GM23248 (cell line): ENCODE measurements at regions not wholly inside any gene's neighbourhood (a gene's known extent, or its start where the extent isn't known, plus 50 kb on each side); places are given as distances from the start of the nearest gene placed in this dataset.

Source experiments
- DNase-seq: peaks from one replicate; pipeline ENCODE4 v3.0.0-alpha.2; 2015
- H2AFZ ChIP-seq: fragments of 200-600 bp; sonication (generic); 2 replicates; pipeline ENCODE4 v1.6.1; 2016; ENCODE audit warnings: antibody characterized with exemption
- H3F3A ChIP-seq: fragments of 200-600 bp; sonication (generic); 2 replicates; pipeline ENCODE4 v1.6.1; 2016; ENCODE audit warnings: mild to moderate bottlenecking, antibody characterized with exemption, mixed run types; ENCODE audit not compliant: insufficient read depth
- H3K27ac ChIP-seq: fragments of 200-600 bp; sonication (generic); 2 replicates; pipeline ENCODE4 v1.5.1; 2016; ENCODE audit warnings: mild to moderate bottlenecking
- H3K27me3 ChIP-seq: fragments of 200-600 bp; sonication (generic); replicated peaks from 2 replicates; pipeline ENCODE4 v1.6.1; 2016; ENCODE audit warnings: mild to moderate bottlenecking; ENCODE audit not compliant: insufficient read depth
- H3K36me3 ChIP-seq: fragments of 200-600 bp; sonication (generic); 2 replicates; pipeline ENCODE4 v1.6.1; 2016; ENCODE audit warnings: low read depth, mild to moderate bottlenecking
- H3K4me1 ChIP-seq: fragments of 200-600 bp; sonication (generic); 2 replicates; pipeline ENCODE4 v1.6.1; 2016; ENCODE audit warnings: mild to moderate bottlenecking; ENCODE audit not compliant: insufficient read depth
- H3K4me2 ChIP-seq: fragments of 200-600 bp; sonication (generic); one replicate; pipeline ENCODE4 v1.6.1; 2016; ENCODE audit warnings: mild to moderate bottlenecking; ENCODE audit not compliant: unreplicated experiment
- H3K4me3 ChIP-seq: fragments of 200-600 bp; sonication (generic); 2 replicates; pipeline ENCODE4 v1.5.1; 2016; ENCODE audit warnings: mild to moderate bottlenecking
- H3K79me2 ChIP-seq: fragments of 200-600 bp; sonication (generic); 2 replicates; pipeline ENCODE4 v1.6.1; 2016; ENCODE audit warnings: mild to moderate bottlenecking; ENCODE audit not compliant: insufficient read depth
- H3K9ac ChIP-seq: fragments of 200-600 bp; sonication (generic); 2 replicates; pipeline ENCODE4 v1.6.1; 2016; ENCODE audit warnings: mild to moderate bottlenecking
- H3K9me2 ChIP-seq: fragments of 200-600 bp; sonication (generic); 2 replicates; pipeline ENCODE4 v1.6.1; 2016; ENCODE audit warnings: mixed run types, mild to moderate bottlenecking, moderate library complexity; ENCODE audit not compliant: insufficient read depth
- H3K9me3 ChIP-seq: fragments of 200-600 bp; sonication (generic); one replicate; pipeline ENCODE4 v1.6.1; 2017; ENCODE audit warnings: low read depth
- H4K20me1 ChIP-seq: fragments of 200-600 bp; sonication (generic); 2 replicates; pipeline ENCODE4 v1.6.0; 2016; ENCODE audit not compliant: insufficient read depth
- EZH2 ChIP-seq: fragments of 200-600 bp; sonication (generic); IDR thresholded peaks from 2 replicates; pipeline ENCODE4 v1.6.1; 2018; ENCODE audit warnings: antibody characterized with exemption, mild to moderate bottlenecking; ENCODE audit not compliant: insufficient read depth, poor library complexity, severe bottlenecking
- EZH2phosphoT487 ChIP-seq: fragments of 200-600 bp; sonication (generic); IDR thresholded peaks from 2 replicates; pipeline ENCODE4 v1.6.1; 2018; ENCODE audit warnings: antibody characterized with exemption, moderate library complexity, mild to moderate bottlenecking, low read depth; ENCODE audit not compliant: insufficient read depth
- WGBS, 2 experiments: methylation state at CpG; one replicate each; pipeline ENCODE4 v1.1.6; 2015 to 2017; ENCODE audit warnings: low lambda C conversion rate in 2 of 2, low coverage in 1 of 2; ENCODE audit errors: missing lambda C conversion rate in 2 of 2; 5-methylcytosine and 5-hydroxymethylcytosine counted together
- in situ Hi-C: fragments of 300-500 bp; cut with MboI; formaldehyde crosslinking; loops from 2 replicates; pipeline ENCODE4 v1.15.0; 2020

- H3K27ac ChIP-seq = no peak overlapping the region
- H3K4me1 ChIP-seq = peaks cover 90% of the 10 kb centered on the region
- 91 to 94% methylated on average over 2 of the region's 2 CpGs for WGBS, 2 experiments
- H4K20me1 ChIP-seq = no peaks in the 10 kb centered on the region
- no peaks in the 10 kb centered on the region for H3K79me2 ChIP-seq
- H3K9ac ChIP-seq = no peak overlapping the region
- TF ChIP-seq EZH2 = no peak
- no peak for TF ChIP-seq EZH2phosphoT487
- H3K4me3 ChIP-seq = no peak overlapping the region
- in situ Hi-C loops = no loop called here
- H3K9me2 ChIP-seq = no peaks in the 10 kb centered on the region
- no peaks in the 10 kb centered on the region for H3K27me3 ChIP-seq
- H3K36me3 ChIP-seq = no peaks in the 10 kb centered on the region
- H2AFZ ChIP-seq = no peak overlapping the region
- peak; percentile 43 for DNase-seq
- no peaks in the 10 kb centered on the region for H3K9me3 ChIP-seq
- H3F3A ChIP-seq = peaks cover 83% of the 10 kb centered on the region
- no peak overlapping the region for H3K4me2 ChIP-seq
Measured at GRCh38 chr11:86745571-86745970, 54.8 kb upstream of the PRSS23 start.

- Histone ChIP-seq H3K36me3 (no peaks in the 10 kb centered on the region), H3K9me2 (no peaks in the 10 kb centered on the region), H3K79me2 (no peaks in the 10 kb centered on the region), H3F3A (peaks cover 71% of the 10 kb centered on the region), H3K27ac (peak overlapping the region; percentile 92), H3K9me3 (no peaks in the 10 kb centered on the region), H3K4me3 (no peak overlapping the region), H2AFZ (no peak overlapping the region), H4K20me1 (no peaks in the 10 kb centered on the region), H3K27me3 (no peaks in the 10 kb centered on the region), H3K9ac (peak overlapping the region; percentile 70), H3K4me1 (peaks cover 85% of the 10 kb centered on the region), H3K4me2 (peak overlapping the region; percentile 47)
- in situ Hi-C loops = no loop called here
- TF ChIP-seq EZH2phosphoT487 (peak; percentile 99), EZH2 (no peak)
- 0 to 1% methylated on average over 7 of the region's 7 CpGs for WGBS, 2 experiments
- DNase-seq = peak; percentile 99
Measured at GRCh38 chr11:86743223-86744118, 56.9 kb upstream of the PRSS23 start.

- peak; percentile 91 for DNase-seq
- Histone ChIP-seq H3K4me3 (no peak overlapping the region), H3K27me3 (no peaks in the 10 kb centered on the region), H3K9me3 (no peaks in the 10 kb centered on the region), H3K27ac (peak overlapping the region; percentile 92), H3K9ac (peak overlapping the region; percentile 70), H3F3A (peaks cover 69% of the 10 kb centered on the region), H2AFZ (no peak overlapping the region), H3K4me2 (peak overlapping the region; percentile 47), H3K4me1 (peaks cover 86% of the 10 kb centered on the region), H3K9me2 (no peaks in the 10 kb centered on the region), H3K79me2 (no peaks in the 10 kb centered on the region), H3K36me3 (no peaks in the 10 kb centered on the region), H4K20me1 (no peaks in the 10 kb centered on the region)
- TF ChIP-seq EZH2 = no peak
- TF ChIP-seq EZH2phosphoT487 = no peak
- WGBS, 2 experiments = 89 to 90% methylated on average over 6 of the region's 6 CpGs
- in situ Hi-C loops = no loop called here
Measured at GRCh38 chr11:86741839-86742805, 58.2 kb upstream of the PRSS23 start.

GRCh38 chr11:86741484-86741835 lies 58.9 kb upstream of the PRSS23 start:
- peaks cover 86% of the 10 kb centered on the region for H3K4me1 ChIP-seq
- in situ Hi-C loops = no loop called here
- H2AFZ ChIP-seq = no peak overlapping the region
- no peaks in the 10 kb centered on the region for H3K9me3 ChIP-seq
- H4K20me1 ChIP-seq = no peaks in the 10 kb centered on the region
- TF ChIP-seq EZH2phosphoT487 (no peak), EZH2 (no peak)
- H3K9me2 ChIP-seq = no peaks in the 10 kb centered on the region
- no peaks in the 10 kb centered on the region for H3K36me3 ChIP-seq
- H3K27me3 ChIP-seq = no peaks in the 10 kb centered on the region
- DNase-seq = no peak
- H3K4me3 ChIP-seq = no peak overlapping the region
- peak overlapping the region; percentile 58 for H3K9ac ChIP-seq
- peaks cover 66% of the 10 kb centered on the region for H3F3A ChIP-seq
- H3K27ac ChIP-seq = peak overlapping the region; percentile 92
- no peaks in the 10 kb centered on the region for H3K79me2 ChIP-seq
- H3K4me2 ChIP-seq = peak overlapping the region; percentile 47
